GM12878 (cell line): ENCODE measurements at regions not wholly inside any gene's neighbourhood (a gene's known extent, or its start where the extent isn't known, plus 50 kb on each side); places are given as distances from the start of the nearest gene placed in this dataset.

Experiments used
- BHLHE40 ChIP-seq, 2 experiments: fragments of 450-650 bp in 1 of 2; IDR thresholded peaks; 2 replicates each; pipeline ENCODE4 v1.6.1; 2011 to 2017; ENCODE audit warnings: low read depth in 2 of 2, borderline replicate concordance in 1 of 2, improper control_type of control experiment in 1 of 2, low read length in 1 of 2, mild to moderate bottlenecking in 1 of 2
- CTCF ChIP-seq, 3 experiments: IDR thresholded peaks in 2 of 3; conservative IDR thresholded peaks in 1 of 3; 2 replicates each; pipeline ENCODE4 v1.5.1; 2011; ENCODE audit warnings: low read depth in 3 of 3, low read length in 3 of 3, mild to moderate bottlenecking in 3 of 3, control low read depth in 2 of 3, moderate library complexity in 2 of 3, inconsistent platforms in 1 of 3, mixed read lengths in 1 of 3; ENCODE audit not compliant: control insufficient read depth in 2 of 3, insufficient read depth in 1 of 3; ENCODE audit errors: extremely low read depth in 1 of 3
- ESRRA ChIP-seq: IDR thresholded peaks from 2 replicates; pipeline ENCODE4 v1.6.1; 2012; ENCODE audit warnings: mild to moderate bottlenecking, low read length, improper control_type of control experiment
- POLR2A ChIP-seq: IDR thresholded peaks from 2 replicates; pipeline ENCODE4 v1.6.1; 2011; ENCODE audit warnings: low read depth, mild to moderate bottlenecking, low read length
- POLR2AphosphoS5 ChIP-seq: IDR thresholded peaks from 2 replicates; pipeline ENCODE4 v1.6.1; 2011; ENCODE audit warnings: mild to moderate bottlenecking, low read length, inconsistent platforms
- REST ChIP-seq: IDR thresholded peaks from 2 replicates; pipeline ENCODE4 v1.6.1; 2012; ENCODE audit warnings: mild to moderate bottlenecking, low read depth, low read length
- SPI1 ChIP-seq: IDR thresholded peaks from 2 replicates; pipeline ENCODE4 v1.6.1; 2011; ENCODE audit warnings: low read depth, mild to moderate bottlenecking, low read length, moderate library complexity, borderline replicate concordance; ENCODE audit not compliant: insufficient read depth
- SRF ChIP-seq, 2 experiments: IDR thresholded peaks; 2 replicates each; pipeline ENCODE4 v1.6.1; 2011; ENCODE audit warnings: low read depth in 2 of 2, low read length in 2 of 2, mild to moderate bottlenecking in 1 of 2, moderate library complexity in 1 of 2
- TCF7 ChIP-seq: IDR thresholded peaks from 2 replicates; pipeline ENCODE4 v1.6.1; 2014; ENCODE audit warnings: antibody characterized with exemption, borderline replicate concordance
- ZBTB11 ChIP-seq: fragments of 450-650 bp; formaldehyde crosslinking; IDR thresholded peaks from 2 replicates; pipeline ENCODE4 v1.5.0; 2022; ENCODE audit warnings: mild to moderate bottlenecking, missing genetic modification characterization

GRCh38 chr6:112431803-112432202 is 84.7 kb downstream of the RFPL4B start:
- TF ChIP-seq REST (no peak), POLR2A (no peak), CTCF (IDR thresholded peaks at IDR 0.05 in 2 of 3, conservative IDR thresholded peaks at IDR 0.05 in 1 of 3; ENCODE audit: control insufficient read depth in 2 of 3, extremely low read depth in 1 of 3, insufficient read depth in 1 of 3, low read depth in 3 of 3, low read length in 3 of 3) (no peak), BHLHE40 (IDR thresholded peaks at IDR 0.05; ENCODE audit: borderline replicate concordance in 1 of 2, low read depth in 2 of 2, low read length in 1 of 2) (no peak), SRF (IDR thresholded peaks at IDR 0.05; ENCODE audit: low read depth in 2 of 2, low read length in 2 of 2) (no peak), ZBTB11 (no peak), SPI1 (no peak), POLR2AphosphoS5 (no peak), ESRRA (no peak), TCF7 (no peak)
